Frontal cortex (tissue), 3 donors: ENCODE measurements at regions not wholly inside any gene's neighbourhood (a gene's known extent, or its start where the extent isn't known, plus 50 kb on each side); places are given as distances from the start of the nearest gene placed in this dataset.
"Not testable (repeated sequence)": the region's sequence is repeated elsewhere in the genome, so short reads cannot be mapped to it uniquely, and the experiment has no call there.

Experiments used
- DNase-seq, 2 donors: peaks; one replicate each; pipeline ENCODE4 v3.0.0; 2012; ENCODE audit warnings: low spot score in 2 of 2
- FAIRE-seq: peaks from 2 replicates; lab custom pipeline; 2012; peaks lifted over from hg19 to GRCh38; lab: Jason Lieb, UNC
- donor health status: control.
- donor health status: control.
- donor health status: control.

GRCh38 chr2:72078773-72079172 lies 68.9 kb downstream of the CYP26B1 start:
- no peak for DNase-seq
- no peak for FAIRE-seq

- FAIRE-seq (no peak), DNase-seq (no peak)
Observed at GRCh38 chr2:72077702-72078169, 69.9 kb downstream of the CYP26B1 start.

GRCh38 chr2:72073373-72073772 lies 74.3 kb downstream of the CYP26B1 start:
- FAIRE-seq, DNase-seq: not testable (repeated sequence)

- not testable (repeated sequence) for FAIRE-seq, DNase-seq
Observed at GRCh38 chr2:72064197-72064596, 83.5 kb downstream of the CYP26B1 start.

GRCh38 chr2:72062336-72062735 lies 85.3 kb downstream of the CYP26B1 start:
- FAIRE-seq (no peak), DNase-seq (no peak)

- no peak for DNase-seq
- no peak for FAIRE-seq
Observed at GRCh38 chr2:72057308-72057707, 90.4 kb downstream of the CYP26B1 start.

GRCh38 chr2:72051971-72052505 lies 95.6 kb downstream of the CYP26B1 start:
- no peak for FAIRE-seq
- DNase-seq: no peak

- DNase-seq: no peak
- no peak for FAIRE-seq
Observed at GRCh38 chr2:72051204-72051603, 96.5 kb downstream of the CYP26B1 start.

GRCh38 chr2:72050734-72051133 lies 96.9 kb downstream of the CYP26B1 start:
- no peak for FAIRE-seq

GRCh38 chr2:72048881-72049477 lies 98.7 kb downstream of the CYP26B1 start:
- FAIRE-seq: no peak
- DNase-seq: no peak

More at GRCh38 chr2:72050734-72051133, 96.9 kb downstream of the CYP26B1 start:
- no peak for DNase-seq

- FAIRE-seq (no peak), DNase-seq (no peak)
Observed at GRCh38 chr2:72043985-72044384, 103.7 kb downstream of the CYP26B1 start.

GRCh38 chr2:72041638-72042111 lies 106.0 kb downstream of the CYP26B1 start:
- no peak for DNase-seq
- FAIRE-seq: no peak

GRCh38 chr2:72040629-72041571 lies 106.8 kb downstream of the CYP26B1 start:
- FAIRE-seq: no peak
- no peak for DNase-seq

GRCh38 chr2:72038524-72038923 lies 109.1 kb downstream of the CYP26B1 start:
- DNase-seq (no peak), FAIRE-seq (no peak)

GRCh38 chr2:72037261-72037666 lies 110.4 kb downstream of the CYP26B1 start:
- DNase-seq: no peak

GRCh38 chr2:72036595-72036994 lies 111.1 kb downstream of the CYP26B1 start:
- FAIRE-seq (no peak), DNase-seq (no peak)

More at GRCh38 chr2:72037261-72037666, 110.4 kb downstream of the CYP26B1 start:
- no peak for FAIRE-seq

- no peak for FAIRE-seq
- no peak for DNase-seq
Observed at GRCh38 chr2:72036173-72036545, 111.5 kb downstream of the CYP26B1 start.

GRCh38 chr2:72035518-72036172 lies 112.0 kb downstream of the CYP26B1 start:
- FAIRE-seq: no peak
- no peak for DNase-seq

GRCh38 chr2:72034353-72035095 lies 113.1 kb downstream of the CYP26B1 start:
- no peak for DNase-seq
- FAIRE-seq: no peak
